ENCODE measurements at regions not wholly inside any gene's neighbourhood (a gene's known extent, or its start where the extent isn't known, plus 50 kb on each side); places are given as distances from the start of the nearest gene placed in this dataset.

GRCh38 chr7:115630049-115630448 is 400.5 kb downstream of the TFEC start:
- TF ChIP-seq CTCF (IDR thresholded peaks at IDR 0.05) (no peak), POLR2A (IDR thresholded peaks at IDR 0.05) (no peak)

Data from heart left ventricle (tissue), 13 donors.